ENCODE measurements at regions not wholly inside any gene's neighbourhood (a gene's known extent, or its start where the extent isn't known, plus 50 kb on each side); places are given as distances from the start of the nearest gene placed in this dataset.

DNA sequence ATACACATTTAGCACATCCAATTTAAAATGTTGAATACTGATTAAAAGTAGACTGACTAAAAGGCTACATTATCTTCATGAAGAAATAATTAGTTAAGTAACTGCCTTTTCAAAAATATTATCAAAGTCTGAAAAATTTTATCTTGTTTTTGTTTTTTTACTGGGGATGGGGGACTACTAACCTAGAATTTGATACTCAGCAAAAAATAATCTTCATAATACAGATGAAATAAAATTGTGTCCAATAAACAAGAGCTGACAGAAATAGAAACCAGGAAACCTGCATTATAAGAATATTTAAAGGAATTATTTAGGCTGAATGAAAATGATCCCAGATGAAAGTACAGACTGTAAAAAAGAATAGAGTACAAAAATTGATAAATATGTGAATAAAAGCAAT, 200.7 kb upstream of the RGPD4 start (continued):
- TF ChIP-seq, protein P1, sequence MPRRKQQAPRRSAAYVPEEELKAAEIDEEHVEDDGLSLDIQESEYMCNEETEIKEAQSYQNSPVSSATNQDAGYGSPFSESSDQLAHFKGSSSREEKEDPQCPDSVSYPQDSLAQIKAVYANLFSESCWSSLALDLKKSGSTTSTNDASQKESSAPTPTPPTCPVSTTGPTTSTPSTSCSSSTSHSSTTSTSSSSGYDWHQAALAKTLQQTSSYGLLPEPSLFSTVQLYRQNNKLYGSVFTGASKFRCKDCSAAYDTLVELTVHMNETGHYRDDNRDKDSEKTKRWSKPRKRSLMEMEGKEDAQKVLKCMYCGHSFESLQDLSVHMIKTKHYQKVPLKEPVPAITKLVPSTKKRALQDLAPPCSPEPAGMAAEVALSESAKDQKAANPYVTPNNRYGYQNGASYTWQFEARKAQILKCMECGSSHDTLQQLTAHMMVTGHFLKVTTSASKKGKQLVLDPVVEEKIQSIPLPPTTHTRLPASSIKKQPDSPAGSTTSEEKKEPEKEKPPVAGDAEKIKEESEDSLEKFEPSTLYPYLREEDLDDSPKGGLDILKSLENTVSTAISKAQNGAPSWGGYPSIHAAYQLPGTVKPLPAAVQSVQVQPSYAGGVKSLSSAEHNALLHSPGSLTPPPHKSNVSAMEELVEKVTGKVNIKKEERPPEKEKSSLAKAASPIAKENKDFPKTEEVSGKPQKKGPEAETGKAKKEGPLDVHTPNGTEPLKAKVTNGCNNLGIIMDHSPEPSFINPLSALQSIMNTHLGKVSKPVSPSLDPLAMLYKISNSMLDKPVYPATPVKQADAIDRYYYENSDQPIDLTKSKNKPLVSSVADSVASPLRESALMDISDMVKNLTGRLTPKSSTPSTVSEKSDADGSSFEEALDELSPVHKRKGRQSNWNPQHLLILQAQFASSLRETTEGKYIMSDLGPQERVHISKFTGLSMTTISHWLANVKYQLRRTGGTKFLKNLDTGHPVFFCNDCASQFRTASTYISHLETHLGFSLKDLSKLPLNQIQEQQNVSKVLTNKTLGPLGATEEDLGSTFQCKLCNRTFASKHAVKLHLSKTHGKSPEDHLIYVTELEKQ (CRISPR knock-in tag; IDR thresholded peaks at IDR 0.05) = no peak
- peak; percentile 75 for TF ChIP-seq ZNF316 (IDR thresholded peaks at IDR 0.05)
- TF ChIP-seq C11orf30 (IDR thresholded peaks at IDR 0.05; ENCODE audit: low read depth) = peak; percentile 34; the same call in 1 of the 2 replicates
- TF ChIP-seq CCAR2 (IDR thresholded peaks at IDR 0.05; ENCODE audit: low read depth, low read length) = no peak
- TF ChIP-seq, protein P2, sequence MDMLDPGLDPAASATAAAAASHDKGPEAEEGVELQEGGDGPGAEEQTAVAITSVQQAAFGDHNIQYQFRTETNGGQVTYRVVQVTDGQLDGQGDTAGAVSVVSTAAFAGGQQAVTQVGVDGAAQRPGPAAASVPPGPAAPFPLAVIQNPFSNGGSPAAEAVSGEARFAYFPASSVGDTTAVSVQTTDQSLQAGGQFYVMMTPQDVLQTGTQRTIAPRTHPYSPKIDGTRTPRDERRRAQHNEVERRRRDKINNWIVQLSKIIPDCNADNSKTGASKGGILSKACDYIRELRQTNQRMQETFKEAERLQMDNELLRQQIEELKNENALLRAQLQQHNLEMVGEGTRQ (CRISPR knock-in tag; IDR thresholded peaks at IDR 0.05) = no peak

DNA sequence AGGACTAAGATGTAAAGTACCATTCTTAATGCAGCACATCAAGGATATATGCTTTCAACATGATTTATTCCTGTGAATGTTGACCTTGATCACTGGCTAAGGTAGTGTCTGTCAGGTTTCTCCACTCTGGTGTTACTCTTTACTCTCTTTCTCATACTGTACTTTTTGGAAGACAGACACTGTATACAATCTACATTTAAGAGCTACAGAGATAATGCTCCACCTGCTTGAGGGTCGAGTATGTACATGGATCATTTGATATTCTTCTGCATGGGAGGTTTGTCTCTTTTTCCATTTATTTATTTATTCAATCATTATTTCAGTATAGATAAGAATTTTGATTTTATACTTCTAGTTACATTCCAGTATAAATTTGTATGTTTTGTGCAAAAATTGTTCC, 199.5 kb upstream of the RGPD4 start:
- 7% methylated on average over 1 of the region's 1 CpG for WGBS (ENCODE audit: insufficient coverage, low coverage, missing lambda C conversion rate)
- ChIA-PET POLR2A (no interaction called here), CTCF (ENCODE audit: low intra/inter-chr PET ratio) (no interaction called here)
- no peaks in the 10 kb centered on the region for H3K36me3 ChIP-seq (ENCODE audit: control insufficient read depth, insufficient read depth, low read length)
- no TSS peak for BruUV-seq (replicated peaks)
- no peaks in the 10 kb centered on the region for H3K9me1 ChIP-seq (ENCODE audit: control insufficient read depth, insufficient read depth, low read length)
- TF ChIP-seq GTF2E2 (tag; IDR thresholded peaks at IDR 0.05) (no peak), NCOA1 (IDR thresholded peaks at IDR 0.05; ENCODE audit: low read depth) (no peak), SIX5 (IDR thresholded peaks at IDR 0.05; ENCODE audit: borderline replicate concordance in 1 of 2, insufficient read depth in 1 of 2, low read depth in 1 of 2, low read length in 2 of 2) (no peak), ELF2 (CRISPR knock-in tag; IDR thresholded peaks at IDR 0.05) (no peak), DPF2 (IDR thresholded peaks at IDR 0.05) (no peak), ZNF12 (CRISPR knock-in tag; IDR thresholded peaks at IDR 0.05) (no peak)
- TF ChIP-seq, protein P1 (CRISPR knock-in tag; IDR thresholded peaks at IDR 0.05) = no peak
- TF ChIP-seq, protein P3, sequence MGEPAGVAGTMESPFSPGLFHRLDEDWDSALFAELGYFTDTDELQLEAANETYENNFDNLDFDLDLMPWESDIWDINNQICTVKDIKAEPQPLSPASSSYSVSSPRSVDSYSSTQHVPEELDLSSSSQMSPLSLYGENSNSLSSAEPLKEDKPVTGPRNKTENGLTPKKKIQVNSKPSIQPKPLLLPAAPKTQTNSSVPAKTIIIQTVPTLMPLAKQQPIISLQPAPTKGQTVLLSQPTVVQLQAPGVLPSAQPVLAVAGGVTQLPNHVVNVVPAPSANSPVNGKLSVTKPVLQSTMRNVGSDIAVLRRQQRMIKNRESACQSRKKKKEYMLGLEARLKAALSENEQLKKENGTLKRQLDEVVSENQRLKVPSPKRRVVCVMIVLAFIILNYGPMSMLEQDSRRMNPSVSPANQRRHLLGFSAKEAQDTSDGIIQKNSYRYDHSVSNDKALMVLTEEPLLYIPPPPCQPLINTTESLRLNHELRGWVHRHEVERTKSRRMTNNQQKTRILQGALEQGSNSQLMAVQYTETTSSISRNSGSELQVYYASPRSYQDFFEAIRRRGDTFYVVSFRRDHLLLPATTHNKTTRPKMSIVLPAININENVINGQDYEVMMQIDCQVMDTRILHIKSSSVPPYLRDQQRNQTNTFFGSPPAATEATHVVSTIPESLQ (CRISPR knock-in tag; IDR thresholded peaks at IDR 0.05) = no peak
- H3K27me3 ChIP-seq (ENCODE audit: control insufficient read depth in 2 of 2, insufficient read depth in 2 of 2, low read length in 2 of 2) = no peaks in the 10 kb centered on the region
- no peaks in the 10 kb centered on the region for H4K20me1 ChIP-seq (replicated peaks; ENCODE audit: control insufficient read depth, insufficient read depth, low read length)
- no peaks in the 10 kb centered on the region for H3K4me1 ChIP-seq (replicated peaks in 1 of 2; ENCODE audit: control insufficient read depth in 2 of 2, insufficient read depth in 2 of 2, low read length in 2 of 2)
- H3K4me3 ChIP-seq = no peak overlapping the region
- H3K79me2 ChIP-seq (ENCODE audit: control insufficient read depth, insufficient read depth, low read length) = no peaks in the 10 kb centered on the region
- H2AFZ ChIP-seq (ENCODE audit: low read depth, low read length) = no peak overlapping the region
- DNase-seq (ENCODE audit: extremely low read depth in 1 of 4, low spot score in 3 of 4) (no peak), ATAC-seq (no peak), FAIRE-seq (no peak)
- H3K27ac ChIP-seq (ENCODE audit: extremely low read depth, low read depth, low read length) = no peak overlapping the region
- in situ Hi-C loops (cut with MboI) = no loop called here
- H3K4me2 ChIP-seq (ENCODE audit: insufficient read depth, low read length) = no peak overlapping the region
- intact Hi-C loops (cut with micrococcal nuclease) = no loop called here
- no peaks in the 10 kb centered on the region; the same call in 1 of the 2 replicates for H3K9me3 ChIP-seq (replicated peaks; ENCODE audit: control insufficient read depth, insufficient read depth, low read depth, low read length)
- H3K9ac ChIP-seq (ENCODE audit: insufficient read depth in 1 of 2, low read depth in 2 of 2, low read length in 2 of 2) = no peak overlapping the region

Data from K562 (cell line).